KMS-11 (cell line): ENCODE measurements at regions not wholly inside any gene's neighbourhood (a gene's known extent, or its start where the extent isn't known, plus 50 kb on each side); places are given as distances from the start of the nearest gene placed in this dataset.

Source experiments
- H2AFZ ChIP-seq: fragments of 200-600 bp; sonication (generic); 2 replicates; pipeline ENCODE4 v1.6.1; 2016; ENCODE audit warnings: antibody characterized with exemption, mixed run types, low read depth
- H3K27ac ChIP-seq: fragments of 200-600 bp; sonication (generic); 2 replicates; pipeline ENCODE4 v1.6.1; 2016; ENCODE audit warnings: mild to moderate bottlenecking, mixed run types
- H3K27me3 ChIP-seq: fragments of 200-600 bp; sonication (generic); 2 replicates; pipeline ENCODE4 v1.6.1; 2017; ENCODE audit warnings: mild to moderate bottlenecking, low read depth, mixed run types, moderate library complexity; ENCODE audit not compliant: insufficient read depth
- H3K36me3 ChIP-seq: fragments of 200-600 bp; sonication (generic); 2 replicates; pipeline ENCODE4 v1.6.1; 2017; ENCODE audit warnings: mild to moderate bottlenecking, mixed run types; ENCODE audit not compliant: insufficient read depth
- H3K4me1 ChIP-seq: fragments of 200-600 bp; sonication (generic); 2 replicates; pipeline ENCODE4 v1.6.1; 2016; ENCODE audit warnings: mild to moderate bottlenecking, low read depth, mixed run types; ENCODE audit not compliant: poor library complexity, severe bottlenecking
- H3K4me2 ChIP-seq: fragments of 200-600 bp; sonication (generic); 2 replicates; pipeline ENCODE4 v1.7.0; 2016; ENCODE audit warnings: mild to moderate bottlenecking, mixed run types
- H3K4me3 ChIP-seq: fragments of 200-600 bp; sonication (generic); IDR thresholded peaks from 2 replicates; pipeline ENCODE4 v1.6.1; 2017; ENCODE audit warnings: low read depth, low read length, mixed read lengths; ENCODE audit not compliant: insufficient read depth
- H3K79me2 ChIP-seq: fragments of 200-600 bp; sonication (generic); 2 replicates; pipeline ENCODE4 v1.6.1; 2016; ENCODE audit warnings: low read depth, mixed run types; ENCODE audit not compliant: insufficient read depth
- H3K9ac ChIP-seq: fragments of 200-600 bp; sonication (generic); 2 replicates; pipeline ENCODE4 v1.6.1; 2016; ENCODE audit warnings: mild to moderate bottlenecking, mixed run types
- H4K20me1 ChIP-seq: fragments of 200-600 bp; sonication (generic); 2 replicates; pipeline ENCODE4 v1.6.1; 2016; ENCODE audit warnings: mild to moderate bottlenecking, mixed run types; ENCODE audit not compliant: insufficient read depth
- TF ChIP-seq, protein P1 (sequence below): fragments of 200-600 bp; sonication (generic); conservative IDR thresholded peaks from 2 replicates; pipeline ENCODE4 v1.6.1; 2017; ENCODE audit warnings: low read depth, mild to moderate bottlenecking, antibody characterized with exemption, low read length, moderate library complexity, mixed read lengths

DNA sequence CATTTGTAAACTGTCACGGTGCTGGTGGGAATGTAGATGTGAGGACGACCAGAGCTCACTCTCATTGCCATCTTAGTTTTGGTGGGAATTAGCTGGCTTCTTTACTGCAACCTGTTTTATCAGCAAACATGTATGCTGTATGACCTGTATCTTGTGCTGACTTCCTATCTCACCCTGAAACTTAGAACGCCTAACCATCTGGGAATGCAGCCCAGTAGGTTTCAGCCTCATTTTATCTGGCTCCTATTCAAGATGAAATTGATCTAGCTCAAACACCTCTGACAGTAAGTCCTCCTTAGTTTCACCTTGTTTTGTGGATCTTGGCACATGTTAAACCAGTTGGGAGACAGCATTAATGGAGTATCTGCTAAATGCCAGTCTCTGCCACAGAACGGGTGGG, 174.6 kb downstream of the HLX start:
- Histone ChIP-seq H3K36me3 (no peaks in the 10 kb centered on the region), H4K20me1 (no peaks in the 10 kb centered on the region), H3K27ac (no peak overlapping the region), H2AFZ (no peak overlapping the region), H3K9ac (no peak overlapping the region), H3K4me3 (no peak overlapping the region), H3K4me1 (no peaks in the 10 kb centered on the region), H3K27me3 (no peaks in the 10 kb centered on the region), H3K79me2 (no peaks in the 10 kb centered on the region), H3K4me2 (no peak overlapping the region)
- TF ChIP-seq, protein P1, sequence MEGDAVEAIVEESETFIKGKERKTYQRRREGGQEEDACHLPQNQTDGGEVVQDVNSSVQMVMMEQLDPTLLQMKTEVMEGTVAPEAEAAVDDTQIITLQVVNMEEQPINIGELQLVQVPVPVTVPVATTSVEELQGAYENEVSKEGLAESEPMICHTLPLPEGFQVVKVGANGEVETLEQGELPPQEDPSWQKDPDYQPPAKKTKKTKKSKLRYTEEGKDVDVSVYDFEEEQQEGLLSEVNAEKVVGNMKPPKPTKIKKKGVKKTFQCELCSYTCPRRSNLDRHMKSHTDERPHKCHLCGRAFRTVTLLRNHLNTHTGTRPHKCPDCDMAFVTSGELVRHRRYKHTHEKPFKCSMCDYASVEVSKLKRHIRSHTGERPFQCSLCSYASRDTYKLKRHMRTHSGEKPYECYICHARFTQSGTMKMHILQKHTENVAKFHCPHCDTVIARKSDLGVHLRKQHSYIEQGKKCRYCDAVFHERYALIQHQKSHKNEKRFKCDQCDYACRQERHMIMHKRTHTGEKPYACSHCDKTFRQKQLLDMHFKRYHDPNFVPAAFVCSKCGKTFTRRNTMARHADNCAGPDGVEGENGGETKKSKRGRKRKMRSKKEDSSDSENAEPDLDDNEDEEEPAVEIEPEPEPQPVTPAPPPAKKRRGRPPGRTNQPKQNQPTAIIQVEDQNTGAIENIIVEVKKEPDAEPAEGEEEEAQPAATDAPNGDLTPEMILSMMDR = no peak

DNA sequence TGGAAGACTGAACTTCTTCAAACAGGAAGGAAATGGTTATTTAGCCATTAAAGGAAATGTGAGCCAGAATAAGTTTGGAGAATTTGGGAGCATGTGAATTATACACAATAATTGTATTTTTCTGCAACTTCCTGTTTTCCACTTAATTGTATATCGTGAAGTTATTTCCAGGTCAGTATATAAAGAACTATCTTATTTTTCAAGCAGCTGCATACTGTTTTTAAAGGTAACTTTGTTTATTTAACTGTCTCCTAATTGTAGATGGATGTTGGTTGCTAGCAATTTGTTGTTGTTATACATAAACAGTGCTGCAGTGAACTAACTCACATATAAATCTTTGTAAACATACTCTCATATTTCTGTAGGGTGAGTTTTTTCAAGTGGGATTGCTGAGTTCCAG, 180.3 kb downstream of the HLX start:
- H4K20me1 ChIP-seq = no peaks in the 10 kb centered on the region
- no peak overlapping the region for H3K27ac ChIP-seq
- H2AFZ ChIP-seq = no peak overlapping the region

DNA sequence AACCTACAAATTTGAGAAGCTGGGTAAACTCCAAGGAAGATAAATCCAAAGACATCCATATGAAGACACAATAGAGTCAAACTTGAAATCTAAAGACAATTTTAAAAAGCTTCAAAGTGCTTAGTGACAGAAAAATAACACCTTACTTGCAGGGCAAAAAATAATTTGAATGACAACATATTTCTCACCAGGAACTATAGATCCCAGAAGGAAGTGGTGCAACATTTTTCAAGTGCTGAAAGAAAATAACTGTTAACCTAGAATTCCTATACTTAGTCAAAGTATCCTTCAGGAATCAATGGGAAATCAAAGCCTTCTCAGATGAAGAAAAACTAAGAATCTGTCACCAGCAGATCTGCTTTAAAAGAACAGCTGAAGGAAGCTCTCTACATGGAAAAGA, 184.4 kb downstream of the HLX start:
- no peaks in the 10 kb centered on the region for H3K4me1 ChIP-seq
- no peak overlapping the region for H3K27ac ChIP-seq
- no peaks in the 10 kb centered on the region for H4K20me1 ChIP-seq
- H2AFZ ChIP-seq = no peak overlapping the region
- no peaks in the 10 kb centered on the region for H3K27me3 ChIP-seq
- no peak overlapping the region for H3K9ac ChIP-seq
- no peaks in the 10 kb centered on the region for H3K36me3 ChIP-seq
- TF ChIP-seq, protein P1 = no peak
- no peak overlapping the region for H3K4me2 ChIP-seq
- no peaks in the 10 kb centered on the region for H3K79me2 ChIP-seq
- H3K4me3 ChIP-seq = no peak overlapping the region

More for the DNA sequence above, 180.3 kb downstream of the HLX start:
- H3K79me2 ChIP-seq = no peaks in the 10 kb centered on the region
- no peaks in the 10 kb centered on the region for H3K27me3 ChIP-seq
- H3K4me3 ChIP-seq = no peak overlapping the region
- H3K4me2 ChIP-seq = no peak overlapping the region
- TF ChIP-seq, protein P1 = no peak
- H3K36me3 ChIP-seq = no peaks in the 10 kb centered on the region
- no peaks in the 10 kb centered on the region for H3K4me1 ChIP-seq
- H3K9ac ChIP-seq = no peak overlapping the region

DNA sequence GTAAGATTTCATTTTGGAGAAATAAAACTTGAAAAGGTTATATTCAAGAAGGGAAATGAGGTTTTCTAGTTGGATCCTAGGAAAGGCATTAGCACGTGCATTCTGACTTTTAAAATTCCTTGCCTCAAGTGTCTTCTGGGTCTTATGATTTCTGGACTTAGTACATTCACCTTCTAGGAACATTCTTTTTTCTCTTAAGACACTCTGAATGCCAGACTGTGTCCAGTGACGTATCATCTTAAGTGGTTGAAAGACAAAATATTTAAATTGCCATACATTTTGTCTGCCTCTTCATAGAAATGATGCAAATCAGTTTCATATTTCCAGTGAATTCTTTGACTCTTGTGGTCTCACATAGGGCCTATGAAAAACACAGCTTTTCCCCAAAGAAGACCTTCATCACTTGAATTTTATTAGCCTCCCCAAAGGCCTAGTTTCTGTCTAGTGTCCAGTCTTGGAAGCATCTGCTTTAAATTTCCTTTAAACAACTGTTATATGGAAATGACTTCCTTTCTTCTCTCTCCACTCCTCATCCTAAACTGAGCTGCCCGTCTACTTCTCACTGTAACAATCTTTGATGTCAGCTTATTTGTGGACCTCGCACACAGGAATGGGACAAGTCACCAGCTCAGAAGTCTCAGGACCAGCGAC, 187.2 kb downstream of the HLX start:
- no peak overlapping the region for H2AFZ ChIP-seq
- TF ChIP-seq, protein P1 = no peak
- H3K4me3 ChIP-seq = no peak overlapping the region
- H3K9ac ChIP-seq = no peak overlapping the region
- no peaks in the 10 kb centered on the region for H3K4me1 ChIP-seq
- no peaks in the 10 kb centered on the region for H3K36me3 ChIP-seq
- H3K4me2 ChIP-seq = no peak overlapping the region
- no peaks in the 10 kb centered on the region for H3K79me2 ChIP-seq
- H3K27me3 ChIP-seq = no peaks in the 10 kb centered on the region
- no peak overlapping the region for H3K27ac ChIP-seq
- no peaks in the 10 kb centered on the region for H4K20me1 ChIP-seq
